Ectodermal cell (in vitro differentiated cells): ENCODE measurements at regions not wholly inside any gene's neighbourhood (a gene's known extent, or its start where the extent isn't known, plus 50 kb on each side); places are given as distances from the start of the nearest gene placed in this dataset.
"Not testable (repeated sequence)": the region's sequence is repeated elsewhere in the genome, so short reads cannot be mapped to it uniquely, and the experiment has no call there.

ENCODE experiments used
- H3K27ac ChIP-seq: 2 replicates; pipeline ENCODE4 v1.7.0; 2013; ENCODE audit warnings: mild to moderate bottlenecking, low read depth, low read length; ENCODE audit not compliant: insufficient read depth, poor library complexity, severe bottlenecking
- H3K27me3 ChIP-seq: 2 replicates; pipeline ENCODE4 v1.7.0; 2013; ENCODE audit warnings: mild to moderate bottlenecking, low read length; ENCODE audit not compliant: insufficient read depth, control insufficient read depth, poor library complexity, severe bottlenecking
- H3K36me3 ChIP-seq: one replicate; pipeline ENCODE4 v1.7.0; 2013; ENCODE audit warnings: low read length; ENCODE audit not compliant: control insufficient read depth, insufficient read depth
- H3K4me1 ChIP-seq: one replicate; pipeline ENCODE4 v1.7.0; 2013; ENCODE audit warnings: low read length; ENCODE audit not compliant: control insufficient read depth, insufficient read depth
- H3K4me3 ChIP-seq: 2 replicates; pipeline ENCODE4 v1.7.0; 2013; ENCODE audit warnings: low read depth, low read length, control low read depth; ENCODE audit not compliant: insufficient read depth
- H3K9me3 ChIP-seq: 2 replicates; pipeline ENCODE4 v1.7.0; 2013; ENCODE audit warnings: mild to moderate bottlenecking, low read length, moderate library complexity; ENCODE audit not compliant: control insufficient read depth
- WGBS, 2 experiments: methylation state at CpG; one replicate each; pipeline ENCODE4 v1.1.7; 2013; ENCODE audit warnings: missing lambda C conversion rate in 2 of 2; 5-methylcytosine and 5-hydroxymethylcytosine counted together

DNA sequence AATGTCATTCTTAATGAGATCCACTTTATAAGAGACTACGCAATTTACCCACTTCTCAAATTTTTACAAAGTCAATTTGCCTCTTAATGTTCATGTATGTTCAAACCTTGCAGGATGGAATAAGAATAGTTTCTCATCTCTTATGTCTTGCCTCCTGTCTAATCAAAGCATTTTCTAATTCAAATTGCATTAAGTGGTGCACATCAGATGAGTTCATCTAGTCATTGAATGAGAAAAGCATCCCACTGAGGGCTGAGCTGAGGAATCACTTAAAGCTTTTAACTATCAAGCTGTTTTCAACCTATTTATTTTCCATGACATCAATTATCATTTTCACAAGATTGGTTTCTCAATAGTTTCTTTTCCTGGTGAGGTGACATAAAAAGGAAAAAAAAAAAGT lies 1964.0 kb downstream of the PCDH7 start:
- Histone ChIP-seq H3K36me3 (no peaks in the 10 kb centered on the region), H3K4me1 (no peaks in the 10 kb centered on the region), H3K27ac (no peak overlapping the region), H3K9me3 (no peaks in the 10 kb centered on the region), H3K27me3 (no peaks in the 10 kb centered on the region), H3K4me3 (no peak overlapping the region)
- WGBS, 2 experiments = 100% methylated on average over 1 of the region's 1 CpG

- 90 to 95% methylated on average over 3 of the region's 6 CpGs for WGBS, 2 experiments
- H3K36me3 ChIP-seq = no peaks in the 10 kb centered on the region
- H3K9me3 ChIP-seq = no peaks in the 10 kb centered on the region
- no peaks in the 10 kb centered on the region for H3K4me1 ChIP-seq
- no peak overlapping the region for H3K27ac ChIP-seq
- no peaks in the 10 kb centered on the region for H3K27me3 ChIP-seq
- H3K4me3 ChIP-seq = no peak overlapping the region
These were observed 1966.0 kb downstream of the PCDH7 start for GRCh38 chr4:32686123-32686522.

GRCh38 chr4:32689518-32689917 lies 1969.3 kb downstream of the PCDH7 start:
- H3K4me3 ChIP-seq = no peak overlapping the region
- no peaks in the 10 kb centered on the region for H3K36me3 ChIP-seq
- no peaks in the 10 kb centered on the region for H3K9me3 ChIP-seq
- no peak overlapping the region for H3K27ac ChIP-seq
- no peaks in the 10 kb centered on the region for H3K4me1 ChIP-seq
- WGBS, 2 experiments = no CpG with 5 or more reads among the region's 3 CpGs
- no peaks in the 10 kb centered on the region for H3K27me3 ChIP-seq

DNA sequence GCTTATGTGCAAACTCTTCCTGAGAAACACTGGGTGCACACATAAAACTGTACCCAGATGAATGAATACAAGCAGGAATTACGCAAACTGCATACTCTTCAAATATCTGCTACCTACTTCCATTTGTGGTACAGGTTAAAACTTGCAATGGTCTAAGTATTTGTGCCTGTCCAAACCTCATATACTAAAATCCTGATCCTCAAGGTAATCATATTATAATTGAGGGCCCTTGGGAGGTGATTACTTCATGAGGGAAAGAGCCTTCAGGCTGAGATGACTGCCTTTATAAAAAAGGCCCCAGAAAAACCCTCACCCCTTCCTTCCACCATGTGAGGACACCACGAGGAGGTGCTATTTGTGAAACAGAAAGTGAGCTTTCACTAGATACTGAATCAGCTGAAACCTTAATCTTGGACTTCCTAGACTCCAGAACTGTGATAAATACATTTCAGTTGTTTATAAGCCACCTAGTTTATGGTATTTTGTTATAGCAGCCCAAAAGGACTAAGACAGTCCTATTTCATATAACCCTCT lies 1977.2 kb downstream of the PCDH7 start:
- no peak overlapping the region for H3K27ac ChIP-seq
- H3K4me1 ChIP-seq = no peaks in the 10 kb centered on the region
- no peaks in the 10 kb centered on the region for H3K9me3 ChIP-seq
- WGBS, 2 experiments = 83 to 94% methylated on average over 2 of the region's 2 CpGs
- no peak overlapping the region for H3K4me3 ChIP-seq
- H3K27me3 ChIP-seq = no peaks in the 10 kb centered on the region
- H3K36me3 ChIP-seq = no peaks in the 10 kb centered on the region

- no peaks in the 10 kb centered on the region for H3K4me1 ChIP-seq
- no peaks in the 10 kb centered on the region for H3K36me3 ChIP-seq
- no peaks in the 10 kb centered on the region for H3K27me3 ChIP-seq
- H3K4me3 ChIP-seq = no peak overlapping the region
- H3K27ac ChIP-seq = no peak overlapping the region
- no peaks in the 10 kb centered on the region for H3K9me3 ChIP-seq
- WGBS, 2 experiments = 91% methylated on average over 1 of the region's 1 CpG
These were observed 1980.7 kb downstream of the PCDH7 start for GRCh38 chr4:32700838-32701237.

- Histone ChIP-seq H3K27ac (no peak overlapping the region), H3K36me3 (no peaks in the 10 kb centered on the region), H3K9me3 (no peaks in the 10 kb centered on the region), H3K4me3 (no peak overlapping the region), H3K27me3 (no peaks in the 10 kb centered on the region), H3K4me1 (no peaks in the 10 kb centered on the region)
- WGBS, 2 experiments = 100% methylated on average over 1 of the region's 1 CpG
These were observed 1986.7 kb downstream of the PCDH7 start for GRCh38 chr4:32706893-32707292.

DNA sequence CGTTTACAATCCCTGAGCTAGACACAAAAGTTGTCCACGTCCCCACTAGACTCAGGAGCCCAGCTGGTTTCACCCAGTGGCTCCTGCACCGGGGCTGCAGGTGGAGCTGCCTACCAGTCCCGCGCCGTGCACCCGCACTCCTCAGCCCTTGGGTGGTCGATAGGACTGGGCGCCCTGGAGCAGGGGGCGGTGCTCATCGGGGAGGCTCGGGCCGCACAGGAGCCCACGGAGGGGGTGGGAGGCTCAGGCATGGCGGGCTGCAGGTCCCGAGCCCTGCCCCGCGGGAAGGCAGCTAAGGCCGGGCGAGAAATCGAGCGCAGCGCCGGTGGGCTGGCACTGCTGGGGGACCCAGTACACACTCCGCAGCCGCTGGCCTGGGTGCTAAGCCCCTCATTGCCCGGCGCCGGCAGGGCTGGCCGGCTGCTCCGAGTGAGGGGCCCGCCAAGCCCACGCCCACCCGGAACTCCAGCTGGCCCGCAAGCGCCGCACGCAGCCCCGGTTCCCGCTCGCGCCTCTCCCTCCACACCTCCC lies 1996.0 kb downstream of the PCDH7 start:
- H3K27me3 ChIP-seq, H3K9me3 ChIP-seq: not testable (repeated sequence)
- WGBS, 2 experiments = 94 to 96% methylated on average over 34 to 37 of the region's 42 CpGs

GRCh38 chr4:32735856-32736590 lies 2015.9 kb downstream of the PCDH7 start:
- H3K9me3 ChIP-seq = no peaks in the 10 kb centered on the region
- H3K4me1 ChIP-seq = no peaks in the 10 kb centered on the region
- H3K36me3 ChIP-seq = no peaks in the 10 kb centered on the region
- no peak overlapping the region for H3K27ac ChIP-seq
- no peak overlapping the region for H3K4me3 ChIP-seq
- no peaks in the 10 kb centered on the region for H3K27me3 ChIP-seq
- WGBS, 2 experiments = 87 to 94% methylated on average over 5 of the region's 5 CpGs

More for the DNA sequence above, 1996.0 kb downstream of the PCDH7 start:
- H3K27ac ChIP-seq, H3K36me3 ChIP-seq, H3K4me1 ChIP-seq, H3K4me3 ChIP-seq: not testable (repeated sequence)

GRCh38 chr4:32744211-32744610 lies 2024.0 kb downstream of the PCDH7 start:
- H3K4me1 ChIP-seq = no peaks in the 10 kb centered on the region
- WGBS, 2 experiments = no CpG with 5 or more reads among the region's 2 CpGs

DNA sequence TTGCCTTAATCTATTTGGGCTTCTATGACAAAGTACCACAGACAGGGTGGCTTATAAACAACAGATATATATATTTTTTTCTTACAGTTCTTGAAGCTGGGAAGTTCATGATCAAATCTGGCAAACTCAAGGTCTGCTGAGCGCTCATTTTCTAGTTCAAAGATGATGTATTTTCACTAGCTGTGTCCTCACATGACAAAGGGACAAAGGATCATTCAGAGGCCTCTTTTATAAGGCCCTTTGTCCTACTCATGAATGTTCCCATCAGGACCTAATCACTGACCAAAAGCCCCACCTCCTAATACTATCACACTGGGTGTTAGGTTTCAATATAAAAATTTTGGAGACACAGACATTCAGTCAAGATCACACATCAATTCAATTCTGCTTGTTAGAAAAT lies 2025.2 kb downstream of the PCDH7 start:
- Histone ChIP-seq H3K27me3 (no peaks in the 10 kb centered on the region), H3K4me3 (no peak overlapping the region), H3K36me3 (no peaks in the 10 kb centered on the region), H3K27ac (no peak overlapping the region), H3K4me1 (no peaks in the 10 kb centered on the region), H3K9me3 (no peaks in the 10 kb centered on the region)
- 85 to 94% methylated on average over 1 of the region's 1 CpG for WGBS, 2 experiments

More at GRCh38 chr4:32744211-32744610, 2024.0 kb downstream of the PCDH7 start:
- Histone ChIP-seq H3K4me3 (no peak overlapping the region), H3K27me3 (no peaks in the 10 kb centered on the region), H3K36me3 (no peaks in the 10 kb centered on the region), H3K9me3 (no peaks in the 10 kb centered on the region), H3K27ac (no peak overlapping the region)
